DND-41 (cell line): ENCODE measurements at regions not wholly inside any gene's neighbourhood (a gene's known extent, or its start where the extent isn't known, plus 50 kb on each side); places are given as distances from the start of the nearest gene placed in this dataset.

Source experiments
- ATAC-seq: fragments of 200-7000 bp; cut with Tn5 transposase; 3 replicates; pipeline ENCODE4 v1.9.1; 2021; ENCODE audit warnings: low read depth; ENCODE audit not compliant: insufficient read depth
- DNase-seq: peaks from one replicate; pipeline ENCODE4 v3.0.0-alpha.2; 2020
- H2AFZ ChIP-seq: 2 replicates; pipeline ENCODE4 v1.6.0; 2012; ENCODE audit warnings: low read depth, low read length
- H3K27ac ChIP-seq: 2 replicates; pipeline ENCODE4 v1.5.1; 2012; ENCODE audit warnings: low read length, inconsistent platforms
- H3K27me3 ChIP-seq: fragments of 200-600 bp; sonication (generic); 2 replicates; pipeline ENCODE4 v1.6.0; 2012; ENCODE audit warnings: low read length, mild to moderate bottlenecking, inconsistent platforms; ENCODE audit not compliant: insufficient read depth, poor library complexity
- H3K36me3 ChIP-seq: 2 replicates; pipeline ENCODE4 v1.5.1; 2012; ENCODE audit warnings: low read length, inconsistent platforms; ENCODE audit not compliant: insufficient read depth
- H3K4me1 ChIP-seq: 2 replicates; pipeline ENCODE4 v1.5.1; 2012; ENCODE audit warnings: mild to moderate bottlenecking, low read length; ENCODE audit not compliant: insufficient read depth
- H3K4me2 ChIP-seq: 2 replicates; pipeline ENCODE4 v1.6.0; 2012; ENCODE audit warnings: mild to moderate bottlenecking, moderate library complexity, low read length, inconsistent platforms; ENCODE audit not compliant: insufficient read depth
- H3K4me3 ChIP-seq, 2 experiments: fragments of 200-600 bp in 1 of 2; shearing (Covaris generic) in 1 of 2; 2 replicates each; pipeline ENCODE4 v1.5.1; 2012 to 2016; ENCODE audit warnings: inconsistent platforms in 2 of 2, low read length in 2 of 2, mild to moderate bottlenecking in 2 of 2, low read depth in 1 of 2, moderate library complexity in 1 of 2
- H3K79me2 ChIP-seq: 2 replicates; pipeline ENCODE4 v1.6.0; 2012; ENCODE audit warnings: low read length, inconsistent platforms; ENCODE audit not compliant: insufficient read depth
- H3K9ac ChIP-seq: 2 replicates; pipeline ENCODE4 v1.6.0; 2012; ENCODE audit warnings: low read depth, mild to moderate bottlenecking, inconsistent platforms, low read length, moderate library complexity
- H3K9me3 ChIP-seq: 2 replicates; pipeline ENCODE4 v1.5.1; 2012; ENCODE audit warnings: low read length, moderate library complexity, mild to moderate bottlenecking, inconsistent platforms; ENCODE audit not compliant: insufficient read depth, severe bottlenecking
- H4K20me1 ChIP-seq: 2 replicates; pipeline ENCODE4 v1.6.0; 2012; ENCODE audit warnings: low read length; ENCODE audit not compliant: insufficient read depth
- CTCF ChIP-seq: IDR thresholded peaks from 2 replicates; pipeline ENCODE4 v1.5.1; 2012; ENCODE audit warnings: borderline replicate concordance, low read length, moderate library complexity, mild to moderate bottlenecking; ENCODE audit not compliant: poor library complexity, severe bottlenecking; ENCODE audit errors: extremely low read depth
- EZH2 ChIP-seq: IDR thresholded peaks from 3 replicates; pipeline ENCODE4 v1.6.1; 2012; ENCODE audit warnings: borderline replicate concordance, low read depth, mild to moderate bottlenecking, moderate library complexity, low read length, inconsistent platforms; ENCODE audit not compliant: severe bottlenecking

GRCh38 chr20:54763366-54763765, 288.0 kb downstream of the DOK5 start:
- H3K79me2 ChIP-seq: no peaks in the 10 kb centered on the region
- no peaks in the 10 kb centered on the region for H3K9me3 ChIP-seq
- TF ChIP-seq CTCF (no peak), EZH2 (no peak)
- H3K4me3 ChIP-seq: no peak overlapping the region
- H2AFZ ChIP-seq: no peak overlapping the region
- H3K4me1 ChIP-seq: no peaks in the 10 kb centered on the region
- DNase-seq: no peak
- H3K9ac ChIP-seq: no peak overlapping the region
- ATAC-seq: no peak
- no peaks in the 10 kb centered on the region for H3K36me3 ChIP-seq
- no peaks in the 10 kb centered on the region for H4K20me1 ChIP-seq
- H3K4me2 ChIP-seq: no peak overlapping the region
- H3K27ac ChIP-seq: no peak overlapping the region
- H3K27me3 ChIP-seq: peaks cover 6% of the 10 kb centered on the region

GRCh38 chr20:54759589-54759988, 284.2 kb downstream of the DOK5 start:
- DNase-seq: no peak
- Histone ChIP-seq H4K20me1 (no peaks in the 10 kb centered on the region), H3K4me2 (no peak overlapping the region), H3K9me3 (no peaks in the 10 kb centered on the region), H3K36me3 (no peaks in the 10 kb centered on the region), H3K4me3 (no peak overlapping the region), H3K9ac (no peak overlapping the region), H3K27me3 (no peaks in the 10 kb centered on the region), H2AFZ (no peak overlapping the region), H3K79me2 (no peaks in the 10 kb centered on the region), H3K4me1 (no peaks in the 10 kb centered on the region), H3K27ac (no peak overlapping the region)
- TF ChIP-seq EZH2 (no peak), CTCF (no peak)
- no peak for ATAC-seq

GRCh38 chr20:54746796-54747195, 271.4 kb downstream of the DOK5 start:
- Histone ChIP-seq H3K9me3 (peaks cover 7% of the 10 kb centered on the region), H3K4me1 (no peaks in the 10 kb centered on the region), H4K20me1 (no peaks in the 10 kb centered on the region), H3K4me3 (no peak overlapping the region), H3K79me2 (no peaks in the 10 kb centered on the region), H3K27me3 (peaks cover 5% of the 10 kb centered on the region), H3K36me3 (no peaks in the 10 kb centered on the region), H3K9ac (no peak overlapping the region), H2AFZ (no peak overlapping the region), H3K4me2 (no peak overlapping the region), H3K27ac (no peak overlapping the region)
- DNase-seq (no peak), ATAC-seq (no peak)
- TF ChIP-seq CTCF (no peak), EZH2 (no peak)

- no peaks in the 10 kb centered on the region for H3K4me1 ChIP-seq
- DNase-seq: no peak
These were observed 270.4 kb downstream of the DOK5 start for GRCh38 chr20:54745780-54746179.

More at GRCh38 chr20:54745780-54746179, 270.4 kb downstream of the DOK5 start:
- ATAC-seq: no peak
- Histone ChIP-seq H3K9ac (no peak overlapping the region), H2AFZ (no peak overlapping the region), H3K27ac (no peak overlapping the region), H3K4me2 (no peak overlapping the region), H3K27me3 (peaks cover 6% of the 10 kb centered on the region), H3K4me3 (no peak overlapping the region), H3K9me3 (peaks cover 7% of the 10 kb centered on the region), H4K20me1 (no peaks in the 10 kb centered on the region), H3K79me2 (no peaks in the 10 kb centered on the region), H3K36me3 (no peaks in the 10 kb centered on the region)
- TF ChIP-seq CTCF (no peak), EZH2 (no peak)
